ENCODE measurements at regions not wholly inside any gene's neighbourhood (a gene's known extent, or its start where the extent isn't known, plus 50 kb on each side); places are given as distances from the start of the nearest gene placed in this dataset.

DNA sequence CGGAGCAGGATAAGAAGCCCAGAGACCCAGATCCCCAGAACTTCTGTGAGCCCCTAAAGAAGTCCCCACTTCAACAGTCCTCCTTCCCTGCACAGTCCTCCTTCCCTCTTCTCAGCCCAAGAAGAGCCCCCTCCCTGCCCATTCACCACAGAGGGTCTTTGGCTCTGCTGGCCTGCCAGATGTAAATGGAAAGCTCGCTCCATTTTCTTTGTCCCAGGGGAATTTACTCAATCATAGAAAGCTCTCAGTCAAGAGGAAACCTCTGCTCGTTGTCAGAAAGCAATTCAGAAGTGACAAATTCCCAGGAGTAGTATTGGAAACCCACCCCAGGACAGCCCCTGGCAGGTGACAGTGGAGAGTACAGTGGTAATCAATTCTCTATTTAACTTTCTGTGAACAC, 105.5 kb upstream of the SMAD3 start:
- peaks cover 13 to 20% of the 10 kb centered on the region in 2 experiments for H3K4me1 Mint-ChIP-seq
- Histone ChIP-seq H3K9me3 (ENCODE audit: control insufficient read depth, low read depth, low read length) (no peaks in the 10 kb centered on the region), H3K4me2 (ENCODE audit: insufficient read depth, insufficient read length, low read length) (no peak overlapping the region), H4K8ac (replicated peaks; ENCODE audit: insufficient read length, low read depth, low read length) (no peak overlapping the region), H4K20me1 (ENCODE audit: control insufficient read depth, insufficient read depth, insufficient read length) (no peaks in the 10 kb centered on the region), H3K79me1 (ENCODE audit: insufficient read depth, low read depth, low read length, poor library complexity, severe bottlenecking) (no peaks in the 10 kb centered on the region), H3K23me2 (ENCODE audit: insufficient read length, low read depth, low read length, poor library complexity, severe bottlenecking) (no peaks in the 10 kb centered on the region), H3K79me2 (ENCODE audit: insufficient read depth, low read length) (no peaks in the 10 kb centered on the region), H3K23ac (ENCODE audit: insufficient read length, low read depth, low read length) (no peak overlapping the region), H3K9ac (ENCODE audit: extremely low read depth, insufficient read length, low read length) (no peak overlapping the region), H3K14ac (ENCODE audit: insufficient read depth, low read length) (no peak overlapping the region), H2BK120ac (ENCODE audit: low read depth, low read length, poor library complexity, severe bottlenecking) (no peak overlapping the region), H2BK20ac (ENCODE audit: low read depth, low read length, poor library complexity, severe bottlenecking) (no peak overlapping the region), H2BK15ac (ENCODE audit: low read depth, low read length) (no peak overlapping the region), H3T11ph (ENCODE audit: low read length) (no peak overlapping the region), H3K27me3 (ENCODE audit: insufficient read depth, low read length) (no peaks in the 10 kb centered on the region), H4K91ac (ENCODE audit: insufficient read length, low read depth, low read length) (no peak overlapping the region), H2AFZ (ENCODE audit: low read length) (no peak overlapping the region), H3K4me1 (ENCODE audit: insufficient read depth, low read length) (no peaks in the 10 kb centered on the region; the same call in 1 of the 2 replicates), H2AK5ac (ENCODE audit: insufficient read length, low read length) (no peak overlapping the region), H3K4ac (ENCODE audit: low read depth, low read length) (no peak overlapping the region), H2BK12ac (ENCODE audit: insufficient read length, low read depth, low read length) (no peak overlapping the region), H3K18ac (ENCODE audit: insufficient read length, low read depth, low read length) (no peak overlapping the region), H4K5ac (ENCODE audit: insufficient read length, low read depth, low read length) (no peak overlapping the region), H3K56ac (ENCODE audit: insufficient read length, low read depth, low read length) (no peak overlapping the region), H3K27ac (ENCODE audit: insufficient read length, low read depth, low read length) (no peak overlapping the region), H2BK5ac (ENCODE audit: insufficient read length, low read length) (no peak overlapping the region)
- no peaks in the 10 kb centered on the region for H3K36me3 Mint-ChIP-seq (ENCODE audit: insufficient read depth in 1 of 3, low read depth in 3 of 3)
- TF ChIP-seq, protein P1, sequence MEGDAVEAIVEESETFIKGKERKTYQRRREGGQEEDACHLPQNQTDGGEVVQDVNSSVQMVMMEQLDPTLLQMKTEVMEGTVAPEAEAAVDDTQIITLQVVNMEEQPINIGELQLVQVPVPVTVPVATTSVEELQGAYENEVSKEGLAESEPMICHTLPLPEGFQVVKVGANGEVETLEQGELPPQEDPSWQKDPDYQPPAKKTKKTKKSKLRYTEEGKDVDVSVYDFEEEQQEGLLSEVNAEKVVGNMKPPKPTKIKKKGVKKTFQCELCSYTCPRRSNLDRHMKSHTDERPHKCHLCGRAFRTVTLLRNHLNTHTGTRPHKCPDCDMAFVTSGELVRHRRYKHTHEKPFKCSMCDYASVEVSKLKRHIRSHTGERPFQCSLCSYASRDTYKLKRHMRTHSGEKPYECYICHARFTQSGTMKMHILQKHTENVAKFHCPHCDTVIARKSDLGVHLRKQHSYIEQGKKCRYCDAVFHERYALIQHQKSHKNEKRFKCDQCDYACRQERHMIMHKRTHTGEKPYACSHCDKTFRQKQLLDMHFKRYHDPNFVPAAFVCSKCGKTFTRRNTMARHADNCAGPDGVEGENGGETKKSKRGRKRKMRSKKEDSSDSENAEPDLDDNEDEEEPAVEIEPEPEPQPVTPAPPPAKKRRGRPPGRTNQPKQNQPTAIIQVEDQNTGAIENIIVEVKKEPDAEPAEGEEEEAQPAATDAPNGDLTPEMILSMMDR (conservative IDR thresholded peaks at IDR 0.05) = no peak
- H3K27ac Mint-ChIP-seq = 0 out of 7 replicates have a peak overlapping the region, but pooled peaks of 1 of the 3 experiments have one; percentile 57
- no peak for DNase-seq
- H3K9me3 Mint-ChIP-seq = no peaks in the 10 kb centered on the region
- H3K27me3 Mint-ChIP-seq (ENCODE audit: low read depth) = peaks cover 4% of the 10 kb centered on the region
- WGBS (ENCODE audit: extremely low coverage, insufficient read length, low lambda C conversion rate) = no CpG with 5 or more reads among the region's 3 CpGs
- no peak overlapping the region for H3K4me3 Mint-ChIP-seq

All from H9 (cell line).